DMS 273 treated with DMSO at 0.1 percent for 48 hours (cell line): ENCODE measurements at regions not wholly inside any gene's neighbourhood (a gene's known extent, or its start where the extent isn't known, plus 50 kb on each side); places are given as distances from the start of the nearest gene placed in this dataset.

Source experiments
- DNase-seq: peaks from one replicate; lab custom pipeline; 2025; lab: John Stamatoyannopoulos, UW

- no peak for DNase-seq
Measured at GRCh38 chr18:73852789-73853549, 294.7 kb downstream of the FBXO15 start.

GRCh38 chr18:73850782-73851181 lies 296.9 kb downstream of the FBXO15 start:
- no peak for DNase-seq

- no peak for DNase-seq
Measured at GRCh38 chr18:73848656-73849055, 299.0 kb downstream of the FBXO15 start.

- no peak for DNase-seq
Measured at GRCh38 chr18:73843455-73843854, 304.2 kb downstream of the FBXO15 start.

- DNase-seq = no peak
Measured at GRCh38 chr18:73842795-73843394, 304.7 kb downstream of the FBXO15 start.

GRCh38 chr18:73841661-73842060 lies 306.0 kb downstream of the FBXO15 start:
- DNase-seq = no peak

GRCh38 chr18:73840319-73840945 lies 307.2 kb downstream of the FBXO15 start:
- DNase-seq = no peak

GRCh38 chr18:73839441-73839840 lies 308.2 kb downstream of the FBXO15 start:
- DNase-seq = no peak

- no peak for DNase-seq
Measured at GRCh38 chr18:73838107-73838506, 309.5 kb downstream of the FBXO15 start.

- DNase-seq = no peak
Measured at GRCh38 chr18:73835656-73836364, 311.8 kb downstream of the FBXO15 start.

GRCh38 chr18:73835039-73835438 lies 312.6 kb downstream of the FBXO15 start:
- no peak for DNase-seq

- no peak for DNase-seq
Measured at GRCh38 chr18:73831688-73832087, 315.9 kb downstream of the FBXO15 start.

- DNase-seq = no peak
Measured at GRCh38 chr18:73829146-73829545, 318.5 kb downstream of the FBXO15 start.

- DNase-seq = no peak
Measured at GRCh38 chr18:73827801-73828200, 319.8 kb downstream of the FBXO15 start.

GRCh38 chr18:73826098-73826497 lies 321.5 kb downstream of the FBXO15 start:
- DNase-seq = no peak

GRCh38 chr18:73824671-73825070 lies 323.0 kb downstream of the FBXO15 start:
- no peak for DNase-seq

- no peak for DNase-seq
Measured at GRCh38 chr18:73812423-73812822, 335.2 kb downstream of the FBXO15 start.

- no peak for DNase-seq
Measured at GRCh38 chr18:73807551-73808192, 340.0 kb downstream of the FBXO15 start.

GRCh38 chr18:73805991-73806390 lies 341.6 kb downstream of the FBXO15 start:
- DNase-seq = no peak

GRCh38 chr18:73797419-73797818 lies 350.2 kb downstream of the FBXO15 start:
- DNase-seq = no peak

GRCh38 chr18:73793386-73793785 lies 354.2 kb downstream of the FBXO15 start:
- DNase-seq = no peak

- DNase-seq = no peak
Measured at GRCh38 chr18:73791081-73791480, 356.6 kb downstream of the FBXO15 start.
